GM21723 (cell line): ENCODE measurements at regions not wholly inside any gene's neighbourhood (a gene's known extent, or its start where the extent isn't known, plus 50 kb on each side); places are given as distances from the start of the nearest gene placed in this dataset.
"Not testable (repeated sequence)": the region's sequence is repeated elsewhere in the genome, so short reads cannot be mapped to it uniquely, and the experiment has no call there.

ENCODE experiments used
- ATAC-seq: cut with Tn5 transposase; IDR thresholded peaks from one replicate; pipeline ENCODE4 v1.9.1; 2021; ENCODE audit warnings: mild to moderate bottlenecking, moderate library complexity; ENCODE audit not compliant: unreplicated experiment

GRCh38 chr2:121818546-121818945 is 63.1 kb downstream of the TSN start:
- ATAC-seq: no peak

- ATAC-seq: no peak
Observed at GRCh38 chr2:121819846-121820245, 64.4 kb downstream of the TSN start.

GRCh38 chr2:121821476-121822158 is 66.2 kb downstream of the TSN start:
- no peak for ATAC-seq

- no peak for ATAC-seq
Observed at GRCh38 chr2:121824264-121824663, 68.8 kb downstream of the TSN start.

GRCh38 chr2:121825003-121825950 is 69.8 kb downstream of the TSN start:
- ATAC-seq: no peak

DNA sequence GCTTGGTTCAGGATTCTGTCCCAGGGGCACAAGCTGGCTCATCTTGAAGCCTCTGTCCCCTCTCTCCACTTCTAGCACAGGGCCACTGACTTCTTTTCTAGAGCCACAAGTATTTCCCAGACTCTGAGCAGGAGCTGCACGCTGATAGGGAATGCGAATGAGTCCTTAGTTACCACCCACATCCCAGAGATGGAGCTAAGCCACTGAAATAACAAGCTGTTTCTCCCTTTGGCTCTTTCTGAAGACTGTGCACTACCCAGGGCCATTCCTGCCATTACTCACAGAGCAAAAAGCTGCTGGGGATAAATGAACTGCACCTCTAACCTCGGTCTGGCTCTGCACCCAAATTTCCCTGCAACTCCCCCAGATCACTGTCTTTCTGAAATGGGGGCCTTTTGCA is 70.6 kb downstream of the TSN start:
- ATAC-seq: no peak

GRCh38 chr2:121828281-121828731 is 72.9 kb downstream of the TSN start:
- ATAC-seq: no peak

DNA sequence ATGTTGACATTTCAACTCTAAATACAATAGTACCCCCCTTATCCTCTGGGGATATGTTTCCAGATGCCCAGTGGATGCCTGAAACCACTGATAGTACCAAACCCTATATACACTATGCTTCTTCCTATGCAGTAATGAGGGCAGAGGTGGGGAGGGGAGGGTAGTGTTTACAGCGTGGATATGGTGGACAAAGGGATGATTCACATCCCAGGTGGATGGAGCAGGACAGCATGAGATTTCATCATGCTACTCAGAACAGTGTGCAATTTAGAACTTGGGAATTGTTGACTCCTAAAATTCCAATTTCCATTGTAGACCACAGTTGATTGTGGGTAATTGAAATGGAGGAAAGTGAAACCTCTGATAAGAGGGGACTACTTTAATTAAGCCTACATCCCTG is 75.4 kb downstream of the TSN start:
- ATAC-seq: no peak

DNA sequence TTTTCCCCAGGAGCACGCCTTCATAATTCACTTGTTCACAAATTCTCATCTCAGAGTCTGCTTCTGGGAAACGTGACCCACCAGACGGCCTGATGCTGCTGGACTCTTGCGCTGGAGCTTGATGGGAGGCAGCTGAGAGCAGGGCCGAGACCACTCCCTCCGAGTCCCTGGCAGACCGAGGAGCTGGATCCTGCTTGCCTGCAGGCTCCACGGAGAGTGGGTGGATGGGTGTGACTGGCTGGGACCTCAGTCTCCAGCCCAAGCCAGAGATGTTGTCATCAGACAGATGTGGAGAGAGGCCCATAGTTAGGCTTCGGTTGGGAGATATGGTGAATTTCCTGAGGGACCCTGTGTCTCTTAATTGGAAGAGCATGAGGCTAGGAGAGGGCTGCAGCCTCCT is 76.4 kb downstream of the TSN start:
- no peak for ATAC-seq

- ATAC-seq: peak; percentile 49
Observed at GRCh38 chr2:121832412-121833357, 77.2 kb downstream of the TSN start.

- ATAC-seq: peak; percentile 41
Observed at GRCh38 chr2:121833358-121833723, 77.9 kb downstream of the TSN start.

DNA sequence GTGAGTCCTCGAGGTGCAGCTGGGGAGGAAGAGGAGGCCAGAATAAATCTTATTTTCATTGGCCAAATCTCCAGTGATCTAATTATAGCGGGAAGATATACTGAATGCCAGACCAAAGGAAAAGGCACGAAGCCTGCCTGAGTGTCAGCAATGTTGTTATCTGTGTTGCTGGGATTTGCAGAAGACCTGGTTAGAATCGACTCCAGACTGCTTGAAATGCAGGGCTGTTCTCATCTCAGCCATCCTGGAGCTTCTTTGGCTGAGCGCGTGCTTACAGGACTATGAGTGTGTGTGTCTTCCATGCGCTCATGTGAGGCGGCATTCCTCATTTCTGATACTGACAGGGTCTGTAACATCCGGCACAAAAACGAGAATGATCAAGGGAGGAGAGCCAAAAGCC is 81.2 kb downstream of the TSN start:
- ATAC-seq: no peak

GRCh38 chr2:121837591-121837990 is 82.1 kb downstream of the TSN start:
- no peak for ATAC-seq

- ATAC-seq: no peak
Observed at GRCh38 chr2:121838551-121838950, 83.1 kb downstream of the TSN start.

- ATAC-seq: no peak
Observed at GRCh38 chr2:121839584-121839983, 84.1 kb downstream of the TSN start.

DNA sequence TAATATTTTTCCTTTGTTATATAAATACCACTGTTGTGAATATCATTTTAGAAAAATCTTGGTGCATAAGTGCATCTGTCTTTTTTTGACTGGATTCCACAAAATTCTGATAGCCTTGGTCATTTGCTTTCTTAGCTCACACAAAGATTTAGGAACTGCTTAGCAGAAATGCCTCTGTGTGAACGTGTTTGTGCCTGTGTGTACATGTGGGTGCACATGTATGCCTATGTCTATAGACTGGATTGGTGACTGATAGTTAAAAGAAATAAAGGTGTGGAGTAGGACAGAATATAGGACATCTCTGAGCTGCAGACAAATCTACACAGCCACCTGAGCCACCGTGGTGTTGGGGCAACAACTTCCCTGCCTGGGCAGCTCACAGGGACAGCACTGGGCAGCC is 93.8 kb downstream of the TSN start:
- no peak for ATAC-seq

GRCh38 chr2:121853149-121853548 is 97.7 kb downstream of the TSN start:
- ATAC-seq: not testable (repeated sequence)

DNA sequence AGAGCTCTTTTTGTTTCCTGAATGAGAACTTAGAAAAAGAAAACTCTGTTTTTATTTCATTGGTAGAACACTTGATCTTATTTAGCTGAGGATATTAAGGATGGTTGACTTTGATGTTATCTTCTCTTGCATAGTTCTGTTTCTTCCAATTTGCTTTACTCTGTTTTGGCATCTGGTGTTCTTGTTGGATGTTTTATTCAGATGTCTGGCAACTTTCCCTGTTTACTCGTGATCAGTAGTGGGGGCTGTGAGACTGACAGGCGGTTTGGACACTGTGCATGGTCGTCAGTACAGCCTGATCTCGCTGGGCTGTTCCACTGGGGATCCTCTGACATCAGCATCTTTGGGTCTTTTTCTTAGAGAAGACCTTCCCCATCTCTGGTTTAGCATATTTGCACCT is 100.1 kb downstream of the TSN start:
- no peak for ATAC-seq

DNA sequence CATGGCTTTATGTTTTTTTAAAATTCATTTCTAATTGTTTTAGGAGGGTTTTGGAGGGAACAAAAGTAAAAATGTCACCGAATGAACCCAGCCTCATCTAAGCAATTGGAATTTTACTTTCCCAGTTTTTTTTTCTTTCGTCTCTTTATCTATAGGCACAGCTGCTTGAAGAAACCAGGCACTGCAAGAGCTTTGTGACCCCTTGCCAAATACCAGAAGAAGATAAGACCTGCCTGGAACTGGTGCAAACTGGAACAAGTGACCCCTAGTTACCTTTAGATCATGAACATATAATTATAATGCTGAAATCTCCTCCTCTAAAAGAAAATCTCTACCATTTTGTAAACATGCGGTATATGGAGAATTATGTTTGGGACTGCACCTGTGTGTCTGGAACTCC is 100.9 kb downstream of the TSN start:
- ATAC-seq: no peak

DNA sequence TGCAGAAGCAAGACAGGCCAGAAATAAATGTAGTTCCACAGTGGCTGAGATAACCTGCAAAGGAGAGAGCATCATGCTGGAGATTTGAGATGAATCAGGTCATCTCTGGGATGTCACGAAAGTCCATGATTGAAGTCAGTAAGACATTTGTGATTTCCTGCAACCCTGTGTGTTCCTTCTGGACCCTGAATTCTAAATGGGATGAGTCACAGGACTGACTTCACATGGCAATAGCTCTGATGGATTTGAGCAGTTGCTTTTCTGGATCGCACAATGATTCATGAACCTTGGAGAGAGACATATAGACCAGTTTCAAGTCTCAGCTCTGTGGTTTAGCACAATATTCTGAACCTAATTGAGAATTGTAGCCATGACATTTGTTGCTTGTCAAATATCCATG is 102.9 kb downstream of the TSN start:
- no peak for ATAC-seq

DNA sequence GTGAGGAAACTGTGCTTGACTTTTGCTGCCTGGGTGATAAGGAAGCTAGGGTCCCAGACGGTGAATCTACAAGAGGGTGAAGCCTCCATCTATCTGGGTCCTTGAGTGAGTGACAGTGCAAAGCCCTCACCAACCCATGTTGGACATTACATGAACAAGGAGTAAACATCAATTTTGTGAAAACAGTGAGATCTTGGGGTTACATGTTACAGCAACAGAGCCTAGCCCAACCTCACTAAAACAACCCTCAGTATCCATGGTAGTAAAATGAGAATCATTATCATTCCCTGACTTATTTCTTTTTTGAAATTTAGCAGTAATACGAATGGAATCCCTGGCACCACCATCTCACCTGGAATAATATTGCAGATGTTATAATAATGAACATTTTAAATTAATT is 103.4 kb downstream of the TSN start:
- ATAC-seq: no peak
